ENCODE measurements at regions not wholly inside any gene's neighbourhood (a gene's known extent, or its start where the extent isn't known, plus 50 kb on each side); places are given as distances from the start of the nearest gene placed in this dataset.
"Not testable (repeated sequence)": the region's sequence is repeated elsewhere in the genome, so short reads cannot be mapped to it uniquely, and the experiment has no call there.

DNA sequence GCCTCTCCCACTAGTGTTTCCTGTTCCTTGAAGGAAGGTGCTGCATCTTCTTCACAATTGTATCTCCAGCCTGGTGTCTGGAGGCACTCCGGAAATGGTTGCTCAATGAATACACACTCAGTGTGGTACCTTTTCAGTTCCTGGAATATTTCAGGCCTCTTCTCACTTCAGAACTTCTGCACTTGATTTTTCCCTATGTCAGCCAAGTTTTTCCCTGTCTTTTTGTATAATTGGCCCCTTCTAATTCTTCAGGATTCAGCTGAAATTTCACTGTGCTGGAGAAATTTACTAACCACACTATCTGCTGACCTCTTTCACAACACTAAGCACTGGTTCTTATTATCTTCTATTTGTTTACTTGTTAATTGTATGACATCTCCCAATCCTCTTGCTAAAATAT lies 61.2 kb upstream of the MAP10 start:
- ATAC-seq (replicated peaks in 1 of 4) (no peak), DNase-seq (no peak)
- POLR2A ChIA-PET = no interaction called here
- CTCF ChIA-PET = no interaction called here
- Mint-ChIP-seq H3K27ac (no peak overlapping the region), H3K4me1 (no peaks in the 10 kb centered on the region), H3K9me3 (peaks cover 4 to 15% (median 10%) of the 10 kb centered on the region in 3 donors), H3K36me3 (no peaks in the 10 kb centered on the region), H3K4me3 (no peak overlapping the region), H3K27me3 (no peaks in the 10 kb centered on the region)
- no peaks in the 10 kb centered on the region for H3K4me1 ChIP-seq (ENCODE audit: control insufficient read depth in 1 of 2, extremely low read depth in 1 of 2, insufficient read depth in 2 of 2, low read length in 2 of 2)
- no peak overlapping the region for H3K27ac ChIP-seq (ENCODE audit: low read length)
- WGBS (ENCODE audit: insufficient coverage) = 100% methylated on average over 1 of the region's 1 CpG
- no peaks in the 10 kb centered on the region for H3K36me3 ChIP-seq (ENCODE audit: control insufficient read depth in 2 of 2, extremely low read depth in 1 of 2, insufficient read depth in 1 of 2, low read length in 1 of 2)
- no peak overlapping the region for H3K4me3 ChIP-seq (ENCODE audit: control insufficient read depth in 1 of 2, extremely low read depth in 1 of 2, low read length in 1 of 2)
- H3K27me3 ChIP-seq (replicated peaks in 1 of 2; ENCODE audit: control insufficient read depth in 2 of 2, extremely low read depth in 1 of 2, insufficient read depth in 2 of 2, low read length in 1 of 2) = no peaks in the 10 kb centered on the region
- H3K9me3 ChIP-seq = no peaks in the 10 kb centered on the region

DNA sequence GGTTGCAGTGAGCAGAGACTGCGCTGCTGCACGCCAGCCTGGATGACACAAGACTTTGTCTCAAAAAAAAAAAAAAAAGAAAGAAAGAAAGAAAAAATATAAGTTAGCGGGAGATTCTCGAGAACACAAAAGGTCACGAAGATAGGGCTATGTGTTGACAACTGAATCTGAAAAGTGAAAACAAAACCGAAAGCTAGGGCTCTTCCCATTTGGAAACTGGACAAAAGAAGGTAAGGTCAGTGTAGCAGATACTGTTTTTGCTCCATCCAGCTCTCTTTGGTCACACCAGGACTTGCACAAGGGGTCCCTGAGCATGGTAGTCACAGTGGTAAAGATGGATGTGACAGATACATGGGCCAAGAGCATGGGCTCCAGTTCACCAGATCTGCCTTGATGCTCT lies 60.4 kb upstream of the MAP10 start:
- H3K36me3 ChIP-seq (ENCODE audit: control insufficient read depth in 2 of 2, extremely low read depth in 1 of 2, insufficient read depth in 1 of 2, low read length in 1 of 2) = no peaks in the 10 kb centered on the region
- CTCF ChIA-PET = no interaction called here
- WGBS (ENCODE audit: insufficient coverage) = 89% methylated on average over 6 of the region's 6 CpGs
- H3K4me1 ChIP-seq (ENCODE audit: control insufficient read depth in 1 of 2, extremely low read depth in 1 of 2, insufficient read depth in 2 of 2, low read length in 2 of 2) = no peaks in the 10 kb centered on the region
- no peaks in the 10 kb centered on the region for H3K9me3 ChIP-seq
- H3K27ac ChIP-seq (ENCODE audit: low read length) = no peak overlapping the region
- Mint-ChIP-seq H3K36me3 (no peaks in the 10 kb centered on the region), H3K27me3 (no peaks in the 10 kb centered on the region), H3K9me3 (peaks cover 8 to 20% (median 16%) of the 10 kb centered on the region in 3 donors), H3K27ac (no peak overlapping the region), H3K4me3 (no peak overlapping the region), H3K4me1 (no peaks in the 10 kb centered on the region)
- no peaks in the 10 kb centered on the region for H3K27me3 ChIP-seq (replicated peaks in 1 of 2; ENCODE audit: control insufficient read depth in 2 of 2, extremely low read depth in 1 of 2, insufficient read depth in 2 of 2, low read length in 1 of 2)
- ATAC-seq (replicated peaks in 1 of 4) = no peak
- POLR2A ChIA-PET = no interaction called here
- no peak for DNase-seq
- H3K4me3 ChIP-seq (ENCODE audit: control insufficient read depth in 1 of 2, extremely low read depth in 1 of 2, low read length in 1 of 2) = no peak overlapping the region

DNA sequence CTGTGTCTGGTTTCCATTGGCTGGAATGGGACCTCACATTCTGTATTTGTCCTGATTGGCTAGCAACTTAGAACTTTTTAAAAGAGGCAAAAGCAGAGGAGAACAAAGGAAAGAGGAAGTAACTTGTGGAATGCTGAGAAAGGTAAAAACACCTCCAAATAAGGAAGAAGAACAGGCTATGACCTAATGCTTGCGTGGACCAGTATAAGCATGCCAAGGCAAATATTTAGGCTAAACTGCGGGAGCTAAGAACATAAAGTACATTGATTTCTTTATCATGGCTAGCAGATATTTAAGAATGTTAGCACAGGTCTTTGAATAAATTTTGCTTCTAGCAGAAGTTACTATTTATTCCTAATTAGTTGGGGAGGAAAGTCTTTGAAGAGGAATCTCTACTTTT lies 59.5 kb upstream of the MAP10 start:
- H3K4me3 Mint-ChIP-seq; POLR2A ChIA-PET; H3K36me3 Mint-ChIP-seq; CTCF ChIA-PET; H3K27ac ChIP-seq (ENCODE audit: low read length); H3K27me3 ChIP-seq (replicated peaks in 1 of 2; ENCODE audit: control insufficient read depth in 2 of 2, extremely low read depth in 1 of 2, insufficient read depth in 2 of 2, low read length in 1 of 2); DNase-seq; H3K9me3 ChIP-seq; H3K27me3 Mint-ChIP-seq; H3K27ac Mint-ChIP-seq; H3K36me3 ChIP-seq (ENCODE audit: control insufficient read depth in 2 of 2, extremely low read depth in 1 of 2, insufficient read depth in 1 of 2, low read length in 1 of 2); ATAC-seq (replicated peaks in 1 of 4); H3K4me3 ChIP-seq (ENCODE audit: control insufficient read depth in 1 of 2, extremely low read depth in 1 of 2, low read length in 1 of 2); H3K4me1 Mint-ChIP-seq; H3K4me1 ChIP-seq (ENCODE audit: control insufficient read depth in 1 of 2, extremely low read depth in 1 of 2, insufficient read depth in 2 of 2, low read length in 2 of 2): not testable (repeated sequence)
- H3K9me3 Mint-ChIP-seq = peaks cover 8 to 20% (median 14%) of the 10 kb centered on the region in 3 donors
- no CpG with 5 or more reads among the region's 2 CpGs for WGBS (ENCODE audit: insufficient coverage)

DNA sequence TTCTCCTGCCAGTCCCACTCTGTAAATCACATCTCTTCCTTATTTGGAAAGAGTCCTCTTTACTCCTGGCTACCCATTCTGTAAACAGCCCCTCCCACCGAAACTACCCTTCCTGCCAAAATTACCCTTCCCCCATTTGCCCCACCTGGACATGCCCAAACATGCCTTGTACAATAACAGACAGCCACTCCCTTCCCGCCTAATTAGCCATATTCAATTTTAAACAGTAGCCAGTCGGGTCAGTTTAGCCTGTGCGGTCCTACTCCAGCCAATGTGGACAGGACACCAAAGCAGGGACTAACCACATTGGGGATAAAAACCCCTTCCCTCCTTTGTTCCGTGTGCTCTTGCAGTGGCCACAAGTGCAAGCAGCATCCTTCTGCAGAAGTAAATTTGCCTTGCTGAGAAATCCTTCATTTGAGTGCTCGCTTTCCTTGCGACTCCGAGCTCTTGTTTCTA lies 56.3 kb upstream of the MAP10 start:
- no peak overlapping the region for H3K27ac Mint-ChIP-seq
- peaks cover 8 to 20% (median 14%) of the 10 kb centered on the region in 3 donors for H3K9me3 Mint-ChIP-seq
- no peak overlapping the region for H3K4me3 ChIP-seq (ENCODE audit: control insufficient read depth in 1 of 2, extremely low read depth in 1 of 2, low read length in 1 of 2)
- no peaks in the 10 kb centered on the region for H3K36me3 Mint-ChIP-seq
- no peaks in the 10 kb centered on the region for H3K36me3 ChIP-seq (ENCODE audit: control insufficient read depth in 2 of 2, extremely low read depth in 1 of 2, insufficient read depth in 1 of 2, low read length in 1 of 2)
- POLR2A ChIA-PET = no interaction called here
- no peaks in the 10 kb centered on the region for H3K4me1 Mint-ChIP-seq
- CTCF ChIA-PET = no interaction called here
- DNase-seq (no peak), ATAC-seq (replicated peaks in 1 of 4) (no peak)
- no peak overlapping the region for H3K4me3 Mint-ChIP-seq
- WGBS (ENCODE audit: insufficient coverage) = 100% methylated on average over 2 of the region's 8 CpGs
- no peaks in the 10 kb centered on the region for H3K27me3 Mint-ChIP-seq
- no peak overlapping the region for H3K27ac ChIP-seq (ENCODE audit: low read length)
- H3K4me1 ChIP-seq (ENCODE audit: control insufficient read depth in 1 of 2, extremely low read depth in 1 of 2, insufficient read depth in 2 of 2, low read length in 2 of 2) = no peaks in the 10 kb centered on the region
- no peaks in the 10 kb centered on the region for H3K27me3 ChIP-seq (replicated peaks in 1 of 2; ENCODE audit: control insufficient read depth in 2 of 2, extremely low read depth in 1 of 2, insufficient read depth in 2 of 2, low read length in 1 of 2)
- H3K9me3 ChIP-seq = no peaks in the 10 kb centered on the region

DNA sequence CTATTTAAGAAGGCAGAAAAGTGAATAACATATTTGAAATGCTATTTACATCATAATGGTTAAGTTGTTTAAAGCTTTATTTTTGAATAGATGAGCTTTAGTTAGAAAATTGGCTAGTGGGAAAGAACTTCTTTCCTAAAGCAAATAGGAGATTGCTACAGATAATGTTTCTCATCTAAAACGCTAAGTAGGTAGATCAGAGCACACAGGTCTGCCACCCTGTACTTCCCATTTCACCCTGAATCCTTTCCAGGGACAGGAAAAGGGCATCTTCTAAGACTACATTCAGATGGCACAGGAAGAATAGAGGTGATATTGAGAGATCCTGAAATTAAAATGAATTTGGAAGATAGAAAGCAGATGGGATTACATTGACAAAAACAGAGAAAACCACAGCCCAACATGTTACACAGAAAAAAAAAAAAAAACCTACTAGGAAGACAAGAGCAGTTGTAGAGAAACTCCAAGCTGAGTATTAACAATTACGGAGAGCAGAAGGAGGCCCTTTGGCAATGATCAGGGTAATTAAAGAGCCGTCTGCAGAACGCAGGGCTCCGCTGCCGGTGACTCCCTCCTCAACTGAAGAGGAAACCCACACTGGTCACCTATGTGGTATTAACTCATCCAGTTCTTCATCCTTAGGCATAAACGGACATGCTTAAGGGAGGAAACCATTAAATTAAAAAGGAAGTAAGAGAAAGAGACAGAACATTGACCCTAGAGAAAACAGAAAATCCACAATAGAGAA lies 53.6 kb upstream of the MAP10 start:
- Mint-ChIP-seq H3K27me3 (no peaks in the 10 kb centered on the region), H3K4me1 (no peaks in the 10 kb centered on the region), H3K36me3 (no peaks in the 10 kb centered on the region), H3K4me3 (no peak overlapping the region), H3K9me3 (peaks cover 8 to 20% (median 14%) of the 10 kb centered on the region in 3 donors), H3K27ac (no peak overlapping the region)
- Histone ChIP-seq H3K27ac (ENCODE audit: low read length) (no peak overlapping the region), H3K27me3 (replicated peaks in 1 of 2; ENCODE audit: control insufficient read depth in 2 of 2, extremely low read depth in 1 of 2, insufficient read depth in 2 of 2, low read length in 1 of 2) (no peaks in the 10 kb centered on the region), H3K36me3 (ENCODE audit: control insufficient read depth in 2 of 2, extremely low read depth in 1 of 2, insufficient read depth in 1 of 2, low read length in 1 of 2) (no peaks in the 10 kb centered on the region), H3K4me3 (ENCODE audit: control insufficient read depth in 1 of 2, extremely low read depth in 1 of 2, low read length in 1 of 2) (no peak overlapping the region), H3K9me3 (no peaks in the 10 kb centered on the region), H3K4me1 (ENCODE audit: control insufficient read depth in 1 of 2, extremely low read depth in 1 of 2, insufficient read depth in 2 of 2, low read length in 2 of 2) (no peaks in the 10 kb centered on the region)
- POLR2A ChIA-PET = no interaction called here
- no peak for DNase-seq
- no peak for ATAC-seq (replicated peaks in 1 of 4)
- CTCF ChIA-PET = no interaction called here
- 57% methylated on average over 1 of the region's 7 CpGs for WGBS (ENCODE audit: insufficient coverage)

DNA sequence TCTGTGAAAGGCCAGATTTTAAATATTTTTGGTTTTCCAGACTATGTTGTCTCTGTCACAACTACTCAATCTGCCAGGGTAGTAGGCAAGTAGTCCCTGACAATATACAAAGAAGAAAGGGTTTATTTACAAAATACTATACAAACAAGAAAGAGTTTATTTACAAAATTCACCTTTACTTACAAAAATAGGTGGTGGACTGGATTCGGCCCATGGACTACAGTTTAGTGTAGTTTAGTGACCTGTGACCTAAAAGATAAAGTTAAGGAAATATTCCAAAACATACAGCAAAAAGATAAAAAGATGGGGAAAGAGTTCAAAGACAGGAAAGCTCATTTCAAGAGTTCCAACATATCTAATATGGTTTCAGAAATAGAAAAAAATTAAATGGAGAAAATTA lies 52.9 kb upstream of the MAP10 start:
- ChIA-PET POLR2A (interaction anchor here in 1 of 2 donors (0.6 kb wide), 1 partner anchor 102 kb away, joined by 3 read pairs; no protein-coding TSS in a partner anchor), CTCF (interaction anchor here in 1 of 2 donors (0.7 kb wide), 1 partner anchor 15 kb away, joined by 3 read pairs; no protein-coding TSS in a partner anchor)
- WGBS (ENCODE audit: insufficient coverage) = no CpG with 5 or more reads among the region's 1 CpG
- ATAC-seq (replicated peaks in 1 of 4) (no peak), DNase-seq (no peak)
- peaks cover 8 to 19% (median 14%) of the 10 kb centered on the region in 3 donors for H3K9me3 Mint-ChIP-seq
- no peak overlapping the region for H3K27ac ChIP-seq (ENCODE audit: low read length)
- H3K4me3 Mint-ChIP-seq = no peak overlapping the region
- no peaks in the 10 kb centered on the region for H3K27me3 Mint-ChIP-seq
- H3K36me3 Mint-ChIP-seq = no peaks in the 10 kb centered on the region
- H3K4me3 ChIP-seq (ENCODE audit: control insufficient read depth in 1 of 2, extremely low read depth in 1 of 2, low read length in 1 of 2) = no peak overlapping the region
- H3K27ac Mint-ChIP-seq = no peak overlapping the region
- no peaks in the 10 kb centered on the region for H3K27me3 ChIP-seq (replicated peaks in 1 of 2; ENCODE audit: control insufficient read depth in 2 of 2, extremely low read depth in 1 of 2, insufficient read depth in 2 of 2, low read length in 1 of 2)
- no peaks in the 10 kb centered on the region for H3K4me1 ChIP-seq (ENCODE audit: control insufficient read depth in 1 of 2, extremely low read depth in 1 of 2, insufficient read depth in 2 of 2, low read length in 2 of 2)
- H3K9me3 ChIP-seq = no peaks in the 10 kb centered on the region
- H3K4me1 Mint-ChIP-seq = no peaks in the 10 kb centered on the region
- H3K36me3 ChIP-seq (ENCODE audit: control insufficient read depth in 2 of 2, extremely low read depth in 1 of 2, insufficient read depth in 1 of 2, low read length in 1 of 2) = no peaks in the 10 kb centered on the region

DNA sequence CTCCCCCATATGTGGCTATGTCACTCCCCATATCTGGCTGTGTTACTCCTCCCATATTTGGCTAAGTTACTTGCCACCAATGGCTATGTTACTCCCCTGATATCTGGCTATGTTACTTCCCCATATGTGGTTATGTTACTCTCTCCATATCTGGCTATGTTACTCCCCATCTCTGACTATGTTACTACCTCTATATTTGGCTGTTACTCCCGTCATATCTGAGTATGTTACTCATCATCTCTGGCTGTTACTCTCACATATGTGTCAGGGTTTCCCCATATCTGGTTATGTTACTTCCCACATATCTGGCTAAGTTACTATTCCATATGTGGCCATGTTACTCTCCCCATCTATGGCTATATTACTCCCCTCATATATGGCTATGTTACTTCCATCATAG lies 50.3 kb upstream of the MAP10 start:
- no peaks in the 10 kb centered on the region for H3K9me3 ChIP-seq
- H3K4me3 ChIP-seq (ENCODE audit: control insufficient read depth in 1 of 2, extremely low read depth in 1 of 2, low read length in 1 of 2) = no peak overlapping the region
- no peaks in the 10 kb centered on the region for H3K36me3 Mint-ChIP-seq
- H3K27me3 ChIP-seq (replicated peaks in 1 of 2; ENCODE audit: control insufficient read depth in 2 of 2, extremely low read depth in 1 of 2, insufficient read depth in 2 of 2, low read length in 1 of 2) = no peaks in the 10 kb centered on the region
- CTCF ChIA-PET = no interaction called here
- DNase-seq (no peak), ATAC-seq (replicated peaks in 1 of 4) (no peak)
- no peak overlapping the region for H3K27ac ChIP-seq (ENCODE audit: low read length)
- H3K4me1 ChIP-seq (ENCODE audit: control insufficient read depth in 1 of 2, extremely low read depth in 1 of 2, insufficient read depth in 2 of 2, low read length in 2 of 2) = no peaks in the 10 kb centered on the region
- 83% methylated on average over 1 of the region's 1 CpG for WGBS (ENCODE audit: insufficient coverage)
- POLR2A ChIA-PET = no interaction called here
- no peak overlapping the region for H3K4me3 Mint-ChIP-seq
- no peaks in the 10 kb centered on the region for H3K9me3 Mint-ChIP-seq
- H3K27ac Mint-ChIP-seq = no peak overlapping the region
- no peaks in the 10 kb centered on the region for H3K4me1 Mint-ChIP-seq
- H3K36me3 ChIP-seq (ENCODE audit: control insufficient read depth in 2 of 2, extremely low read depth in 1 of 2, insufficient read depth in 1 of 2, low read length in 1 of 2) = no peaks in the 10 kb centered on the region
- no peaks in the 10 kb centered on the region for H3K27me3 Mint-ChIP-seq

Data from T-cell (primary cell).